Mesodermal cell (in vitro differentiated cells): ENCODE measurements at regions not wholly inside any gene's neighbourhood (a gene's known extent, or its start where the extent isn't known, plus 50 kb on each side); places are given as distances from the start of the nearest gene placed in this dataset.

Source experiments
- H3K27ac ChIP-seq: 2 replicates; pipeline ENCODE4 v1.7.0; 2013; ENCODE audit warnings: mild to moderate bottlenecking, low read depth, low read length, moderate library complexity; ENCODE audit not compliant: severe bottlenecking
- H3K36me3 ChIP-seq: 2 replicates; pipeline ENCODE4 v1.7.1; 2013; ENCODE audit warnings: mild to moderate bottlenecking, low read length, moderate library complexity; ENCODE audit not compliant: control insufficient read depth, insufficient read depth
- H3K4me1 ChIP-seq: one replicate; pipeline ENCODE4 v1.7.1; 2013; ENCODE audit warnings: mild to moderate bottlenecking, low read length; ENCODE audit not compliant: insufficient read depth, control insufficient read depth, poor library complexity, severe bottlenecking
- H3K4me3 ChIP-seq: 2 replicates; pipeline ENCODE4 v1.7.0; 2013; ENCODE audit warnings: low read length, control low read depth, mild to moderate bottlenecking; ENCODE audit not compliant: insufficient read depth, poor library complexity, severe bottlenecking; ENCODE audit errors: extremely low read depth
- H3K9me3 ChIP-seq: 2 replicates; pipeline ENCODE4 v1.7.1; 2013; ENCODE audit warnings: mild to moderate bottlenecking, low read length, moderate library complexity; ENCODE audit not compliant: control insufficient read depth
- WGBS, 2 experiments: methylation state at CpG; one replicate each; pipeline ENCODE4 v1.1.5; 2013; ENCODE audit warnings: missing lambda C conversion rate in 2 of 2; ENCODE audit not compliant: insufficient coverage in 2 of 2; 5-methylcytosine and 5-hydroxymethylcytosine counted together

GRCh38 chr5:7995688-7996294 lies 126.8 kb downstream of the MTRR start:
- H3K4me3 ChIP-seq: no peak overlapping the region
- no peaks in the 10 kb centered on the region for H3K36me3 ChIP-seq
- H3K9me3 ChIP-seq: no peaks in the 10 kb centered on the region
- 88 to 92% methylated on average over 4 to 5 of the region's 9 CpGs for WGBS, 2 experiments
- H3K4me1 ChIP-seq: no peaks in the 10 kb centered on the region
- H3K27ac ChIP-seq: no peak overlapping the region

DNA sequence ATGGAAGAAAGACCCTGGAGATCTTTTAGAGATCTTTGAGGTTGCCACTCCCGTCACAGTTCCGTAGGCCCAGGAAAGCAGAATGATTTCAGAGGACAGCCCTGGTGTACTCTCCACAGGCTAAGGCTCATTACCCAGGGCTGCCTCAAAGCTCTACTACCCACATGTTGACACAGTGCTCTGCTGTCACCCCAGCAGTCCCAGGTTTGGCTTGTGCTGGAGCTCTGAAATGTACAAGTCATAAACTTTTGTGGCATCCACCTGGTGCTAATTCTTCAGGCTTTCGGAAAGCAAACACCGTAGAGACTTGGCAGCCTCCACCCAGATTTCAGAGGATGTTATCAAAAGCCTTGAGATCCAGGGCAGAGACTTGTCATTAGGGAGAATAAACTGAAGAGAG lies 136.5 kb downstream of the MTRR start:
- 96 to 98% methylated on average over 4 of the region's 4 CpGs for WGBS, 2 experiments
- Histone ChIP-seq H3K9me3 (no peaks in the 10 kb centered on the region), H3K4me1 (no peaks in the 10 kb centered on the region), H3K4me3 (no peak overlapping the region), H3K27ac (no peak overlapping the region), H3K36me3 (no peaks in the 10 kb centered on the region)

- 88 to 96% methylated on average over 6 to 7 of the region's 9 CpGs for WGBS, 2 experiments
Measured at GRCh38 chr5:8012131-8012977, 143.4 kb downstream of the MTRR start.

GRCh38 chr5:8013948-8014710 lies 145.2 kb downstream of the MTRR start:
- H3K9me3 ChIP-seq: no peaks in the 10 kb centered on the region
- H3K36me3 ChIP-seq: no peaks in the 10 kb centered on the region
- H3K4me3 ChIP-seq: no peak overlapping the region
- WGBS, 2 experiments: 80 to 86% methylated on average over 1 to 2 of the region's 7 CpGs
- no peak overlapping the region for H3K27ac ChIP-seq
- H3K4me1 ChIP-seq: no peaks in the 10 kb centered on the region

More at GRCh38 chr5:8012131-8012977, 143.4 kb downstream of the MTRR start:
- no peaks in the 10 kb centered on the region for H3K4me1 ChIP-seq
- H3K9me3 ChIP-seq: no peaks in the 10 kb centered on the region
- no peak overlapping the region for H3K27ac ChIP-seq
- no peaks in the 10 kb centered on the region for H3K36me3 ChIP-seq
- no peak overlapping the region for H3K4me3 ChIP-seq

DNA sequence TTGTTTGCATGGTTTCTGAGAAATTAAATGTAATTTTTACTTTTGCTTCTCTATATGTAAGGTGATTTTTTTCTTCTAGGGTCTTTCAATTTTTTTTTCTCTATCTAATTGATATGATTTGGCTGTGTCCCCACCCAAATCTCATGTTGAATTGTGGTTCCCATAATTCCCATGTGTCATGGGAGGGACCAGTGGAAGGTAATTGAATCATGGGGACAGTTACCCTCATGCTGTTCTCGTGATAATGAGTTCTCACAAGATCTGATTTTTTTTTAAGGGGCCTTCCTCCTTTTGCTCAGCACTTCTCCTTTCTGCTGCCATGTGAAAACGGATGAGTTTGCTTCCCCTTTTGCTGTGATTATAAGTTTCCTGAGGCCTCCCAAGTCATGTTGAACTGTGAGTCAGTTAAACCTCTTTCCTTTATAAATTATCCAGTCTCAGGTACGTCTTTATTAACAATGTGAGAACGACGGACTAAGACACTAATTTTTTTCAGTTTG lies 150.8 kb downstream of the MTRR start:
- H3K36me3 ChIP-seq: no peaks in the 10 kb centered on the region
- no peak overlapping the region for H3K4me3 ChIP-seq
- H3K27ac ChIP-seq: no peak overlapping the region
- 79 to 83% methylated on average over 1 to 2 of the region's 5 CpGs for WGBS, 2 experiments
- no peaks in the 10 kb centered on the region for H3K9me3 ChIP-seq
- H3K4me1 ChIP-seq: no peaks in the 10 kb centered on the region

DNA sequence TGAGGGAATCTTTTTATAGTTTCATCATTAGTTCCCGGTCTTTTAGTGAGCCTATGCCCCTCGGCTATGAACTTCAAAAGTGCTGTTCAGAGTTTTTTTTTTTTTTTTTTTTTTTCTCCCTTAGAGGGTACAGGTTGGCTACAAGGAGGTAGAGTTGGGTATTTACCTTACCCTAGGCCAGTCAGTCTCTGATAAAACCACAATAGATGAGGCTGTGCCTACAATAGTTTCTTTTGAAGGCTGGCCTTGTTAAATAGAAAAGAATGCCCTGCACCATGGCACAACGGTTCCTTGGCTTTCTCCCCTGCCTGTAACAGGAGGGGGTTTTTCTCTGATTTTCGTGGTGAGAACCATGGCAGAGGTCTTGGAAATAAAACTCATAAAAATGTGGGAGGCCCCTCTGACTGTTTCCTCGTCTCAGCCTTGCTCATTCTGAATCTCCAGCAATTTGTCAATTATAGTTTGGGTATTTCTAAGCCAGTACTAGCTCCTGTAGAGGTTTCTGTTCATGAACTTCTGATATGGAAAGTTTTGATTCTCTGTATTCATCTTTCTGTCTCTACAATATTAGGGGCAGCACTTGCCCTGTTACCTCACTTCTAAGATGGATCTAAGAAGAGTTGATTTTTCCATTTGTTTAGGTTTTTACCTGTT lies 152.0 kb downstream of the MTRR start:
- H3K4me3 ChIP-seq: no peak overlapping the region
- no peaks in the 10 kb centered on the region for H3K4me1 ChIP-seq
- H3K36me3 ChIP-seq: no peaks in the 10 kb centered on the region
- H3K27ac ChIP-seq: no peak overlapping the region
- 73 to 77% methylated on average over 2 to 4 of the region's 5 CpGs for WGBS, 2 experiments
- no peaks in the 10 kb centered on the region for H3K9me3 ChIP-seq

DNA sequence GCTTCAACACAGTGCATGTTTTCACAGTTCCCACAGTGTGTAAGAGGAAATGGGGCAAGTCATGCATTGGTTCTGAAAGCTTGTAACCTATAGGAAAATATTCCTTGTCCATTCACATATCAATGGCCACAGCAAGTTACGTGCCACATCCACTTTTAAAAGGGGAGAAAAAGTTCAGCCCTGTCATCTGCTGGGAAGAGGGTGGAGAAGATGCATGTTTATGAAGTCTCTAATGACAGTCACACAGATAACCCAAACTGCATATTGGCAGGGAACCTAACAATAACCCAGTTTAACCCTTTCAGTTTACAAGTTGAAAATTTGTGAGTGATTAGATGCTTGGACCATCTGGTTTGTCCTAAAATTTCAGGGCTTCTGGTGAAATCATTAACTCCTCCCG lies 159.3 kb downstream of the MTRR start:
- H3K9me3 ChIP-seq: no peaks in the 10 kb centered on the region
- 80% methylated on average over 2 of the region's 2 CpGs; no CpG with 5 or more reads in 1 of the 2 experiments for WGBS, 2 experiments
- H3K4me3 ChIP-seq: no peak overlapping the region
- H3K27ac ChIP-seq: no peak overlapping the region
- no peaks in the 10 kb centered on the region for H3K36me3 ChIP-seq
- no peaks in the 10 kb centered on the region for H3K4me1 ChIP-seq

GRCh38 chr5:8033261-8033660 lies 164.3 kb downstream of the MTRR start:
- H3K9me3 ChIP-seq: no peaks in the 10 kb centered on the region
- H3K4me3 ChIP-seq: no peak overlapping the region
- no peaks in the 10 kb centered on the region for H3K4me1 ChIP-seq
- H3K27ac ChIP-seq: no peak overlapping the region
- no peaks in the 10 kb centered on the region for H3K36me3 ChIP-seq
- 91 to 95% methylated on average over 3 of the region's 3 CpGs for WGBS, 2 experiments

- H3K4me1 ChIP-seq: no peaks in the 10 kb centered on the region
- H3K27ac ChIP-seq: no peak overlapping the region
- no peaks in the 10 kb centered on the region for H3K36me3 ChIP-seq
- no peaks in the 10 kb centered on the region for H3K9me3 ChIP-seq
- WGBS, 2 experiments: 100% methylated on average over 1 of the region's 6 CpGs; no CpG with 5 or more reads in 1 of the 2 experiments
- no peak overlapping the region for H3K4me3 ChIP-seq
Measured at GRCh38 chr5:8034852-8035251, 165.9 kb downstream of the MTRR start.

- Histone ChIP-seq H3K27ac (no peak overlapping the region), H3K9me3 (no peaks in the 10 kb centered on the region), H3K4me1 (no peaks in the 10 kb centered on the region), H3K4me3 (no peak overlapping the region), H3K36me3 (no peaks in the 10 kb centered on the region)
- WGBS, 2 experiments: no CpG with 5 or more reads among the region's 1 CpG
Measured at GRCh38 chr5:8048920-8049319, 180.0 kb downstream of the MTRR start.
